Testis (tissue), 2 donors: ENCODE measurements at regions not wholly inside any gene's neighbourhood (a gene's known extent, or its start where the extent isn't known, plus 50 kb on each side); places are given as distances from the start of the nearest gene placed in this dataset.

Source experiments
- DNase-seq: peaks from one replicate; pipeline ENCODE4 v3.0.0-alpha.2; 2019
- H3K27ac ChIP-seq, 2 donors: fragments of 200-600 bp; sonication (generic); one replicate each; pipeline ENCODE4 v1.5.1; 2019
- H3K27me3 ChIP-seq: fragments of 200-600 bp; sonication (generic); one replicate; pipeline ENCODE4 v1.5.1; 2019
- H3K36me3 ChIP-seq: fragments of 200-600 bp; sonication (generic); one replicate; pipeline ENCODE4 v1.5.1; 2017; ENCODE audit warnings: low read depth; ENCODE audit errors: missing control alignments
- H3K4me1 ChIP-seq: fragments of 200-600 bp; sonication (generic); one replicate; pipeline ENCODE4 v1.5.1; 2019
- H3K4me3 ChIP-seq, 2 donors: fragments of 200-600 bp; sonication (generic); one replicate each; pipeline ENCODE4 v1.5.1; 2017 to 2019
- H3K9me3 ChIP-seq: fragments of 200-600 bp; sonication (generic); one replicate; pipeline ENCODE4 v1.5.1; 2017
- POLR2A ChIP-seq: fragments of 450-650 bp; IDR thresholded peaks from one replicate; pipeline ENCODE4 v1.6.1; 2017; ENCODE audit warnings: antibody characterized with exemption, mild to moderate bottlenecking, moderate library complexity
- WGBS, 2 donors: methylation state at CpG; one replicate each; pipeline ENCODE4 v1.1.5; 2018; 5-methylcytosine and 5-hydroxymethylcytosine counted together
- intact Hi-C: fragments of 100-400 bp; cut with DNase I; formaldehyde crosslinking; loops from one replicate; pipeline ENCODE4 v1.15.1; 2023; ENCODE audit warnings: low total_unique reads
- TF ChIP-seq, protein P1 (sequence below), 3 experiments: fragments of 450-650 bp in 2 of 3; fragments of 200-600 bp in 1 of 3; sonication (generic) in 1 of 3; IDR thresholded peaks; one replicate each; pipeline ENCODE4 v1.5.1; 2016 to 2019; ENCODE audit warnings: antibody characterized with exemption in 3 of 3, mild to moderate bottlenecking in 2 of 3, moderate library complexity in 1 of 3

DNA sequence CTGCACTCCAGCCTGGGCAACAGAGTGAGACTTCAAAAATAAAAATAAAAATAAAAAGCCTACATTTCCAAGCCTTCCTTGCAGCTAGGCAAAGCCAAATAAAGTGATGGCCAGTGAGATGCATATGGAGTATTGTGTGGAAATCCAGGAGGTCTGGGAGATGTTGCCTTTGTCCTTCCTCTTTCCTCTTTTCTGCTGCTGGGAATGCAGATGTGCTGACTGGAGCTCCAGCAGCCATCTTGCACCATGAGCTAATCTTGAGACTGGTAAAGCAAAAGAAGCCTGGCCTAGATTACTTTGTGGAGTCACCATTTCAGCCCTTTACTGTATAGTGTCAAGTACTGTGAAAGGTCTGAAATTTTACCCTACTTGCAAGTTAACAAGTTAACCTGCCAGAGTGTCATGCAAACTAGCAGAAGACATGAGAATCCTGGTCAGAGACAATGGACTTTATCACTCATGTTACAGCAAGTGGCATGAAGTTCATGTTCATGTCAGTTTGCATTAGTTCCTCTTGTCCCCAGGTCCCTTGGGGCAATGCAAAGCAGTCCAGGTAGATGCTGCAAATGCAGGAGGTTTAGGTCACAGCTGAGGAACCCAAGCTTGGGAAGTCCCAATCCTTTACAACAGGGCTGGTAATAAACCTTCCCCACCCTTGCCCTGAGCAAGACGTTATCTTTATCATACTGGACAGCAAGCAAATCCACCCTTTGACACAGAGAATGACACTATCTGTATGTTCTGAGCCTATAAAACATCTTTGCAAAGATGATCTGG, 103.1 kb downstream of the TLE3 start:
- Histone ChIP-seq H3K4me1 (no peaks in the 10 kb centered on the region), H3K9me3 (no peaks in the 10 kb centered on the region), H3K27me3 (no peaks in the 10 kb centered on the region), H3K36me3 (no peaks in the 10 kb centered on the region), H3K27ac (no peak overlapping the region), H3K4me3 (no peak overlapping the region)
- intact Hi-C loops: no loop called here
- TF ChIP-seq, protein P1, sequence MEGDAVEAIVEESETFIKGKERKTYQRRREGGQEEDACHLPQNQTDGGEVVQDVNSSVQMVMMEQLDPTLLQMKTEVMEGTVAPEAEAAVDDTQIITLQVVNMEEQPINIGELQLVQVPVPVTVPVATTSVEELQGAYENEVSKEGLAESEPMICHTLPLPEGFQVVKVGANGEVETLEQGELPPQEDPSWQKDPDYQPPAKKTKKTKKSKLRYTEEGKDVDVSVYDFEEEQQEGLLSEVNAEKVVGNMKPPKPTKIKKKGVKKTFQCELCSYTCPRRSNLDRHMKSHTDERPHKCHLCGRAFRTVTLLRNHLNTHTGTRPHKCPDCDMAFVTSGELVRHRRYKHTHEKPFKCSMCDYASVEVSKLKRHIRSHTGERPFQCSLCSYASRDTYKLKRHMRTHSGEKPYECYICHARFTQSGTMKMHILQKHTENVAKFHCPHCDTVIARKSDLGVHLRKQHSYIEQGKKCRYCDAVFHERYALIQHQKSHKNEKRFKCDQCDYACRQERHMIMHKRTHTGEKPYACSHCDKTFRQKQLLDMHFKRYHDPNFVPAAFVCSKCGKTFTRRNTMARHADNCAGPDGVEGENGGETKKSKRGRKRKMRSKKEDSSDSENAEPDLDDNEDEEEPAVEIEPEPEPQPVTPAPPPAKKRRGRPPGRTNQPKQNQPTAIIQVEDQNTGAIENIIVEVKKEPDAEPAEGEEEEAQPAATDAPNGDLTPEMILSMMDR (IDR thresholded peaks at IDR 0.05): no peak
- TF ChIP-seq POLR2A: no peak
- 67 to 87% methylated on average over 1 of the region's 1 CpG for WGBS, 2 donors
- DNase-seq: no peak

DNA sequence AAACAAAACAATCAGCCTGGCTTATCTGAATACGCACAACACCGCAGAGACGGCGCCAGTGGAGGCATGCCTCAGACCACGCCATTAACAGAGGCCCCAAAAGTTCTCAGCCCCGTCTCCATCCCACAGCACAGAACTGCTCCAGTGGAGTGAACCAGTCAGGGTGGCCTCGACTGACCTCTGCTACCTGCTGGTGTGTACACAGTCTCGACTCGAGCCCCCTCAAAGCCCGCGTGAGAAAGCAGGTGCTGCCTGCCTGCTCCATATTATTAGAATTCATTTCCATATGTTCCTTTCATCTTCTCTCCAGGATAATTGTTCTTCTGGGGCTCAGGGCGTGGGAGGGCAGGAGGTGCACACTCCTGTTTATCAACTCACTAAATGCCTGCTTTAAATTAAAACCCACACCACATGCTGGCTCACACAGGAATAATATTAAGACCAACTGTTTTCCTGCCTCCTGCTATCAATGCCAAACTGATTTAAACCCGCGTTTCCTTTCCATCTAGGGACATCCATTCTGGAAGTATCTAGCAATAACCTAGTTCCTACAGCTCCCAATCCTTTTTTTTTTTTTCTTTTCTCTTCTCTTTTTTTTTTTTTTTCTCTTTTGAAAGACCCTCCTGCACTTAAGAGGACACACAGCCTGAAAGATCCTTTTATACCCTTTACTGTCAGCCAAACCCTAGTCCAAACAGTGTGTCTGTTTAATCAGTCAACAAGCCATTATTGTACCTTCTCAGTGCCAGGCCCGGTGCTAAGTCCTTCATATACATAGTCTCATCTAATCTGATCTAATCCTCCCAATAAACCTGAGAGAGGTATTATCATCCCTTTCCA, 101.2 kb downstream of the TLE3 start:
- no peak for DNase-seq
- Histone ChIP-seq H3K27ac (no peak overlapping the region), H3K36me3 (no peaks in the 10 kb centered on the region), H3K9me3 (no peaks in the 10 kb centered on the region), H3K27me3 (no peaks in the 10 kb centered on the region), H3K4me3 (no peak overlapping the region), H3K4me1 (no peaks in the 10 kb centered on the region)
- no peak for TF ChIP-seq POLR2A
- TF ChIP-seq, protein P1 (IDR thresholded peaks at IDR 0.05): no peak
- intact Hi-C loops: no loop called here
- 73 to 79% methylated on average over 15 of the region's 15 CpGs for WGBS, 2 donors

DNA sequence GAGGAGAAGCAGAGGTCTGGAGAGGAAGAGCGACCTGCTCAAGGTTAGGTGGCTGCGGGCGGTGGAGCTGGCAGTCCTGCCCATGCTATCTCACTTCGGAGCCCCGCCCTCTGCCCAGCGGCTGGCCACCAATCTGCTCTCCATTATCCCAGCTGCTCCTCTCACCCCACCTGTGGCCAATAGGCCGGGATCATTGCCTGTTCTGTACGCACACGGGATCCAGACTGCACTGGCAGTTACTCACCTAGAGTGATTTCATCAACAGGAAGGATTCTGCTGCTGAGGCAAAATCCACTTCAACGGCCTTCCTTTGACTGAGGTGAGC, 100.6 kb downstream of the TLE3 start:
- no peaks in the 10 kb centered on the region for H3K9me3 ChIP-seq
- DNase-seq: no peak
- TF ChIP-seq, protein P1 (IDR thresholded peaks at IDR 0.05): no peak
- TF ChIP-seq POLR2A: no peak
- H3K27me3 ChIP-seq: no peaks in the 10 kb centered on the region
- no peaks in the 10 kb centered on the region for H3K36me3 ChIP-seq
- intact Hi-C loops: no loop called here
- WGBS, 2 donors: 75% methylated on average over 9 to 10 of the region's 10 CpGs
- H3K4me1 ChIP-seq: no peaks in the 10 kb centered on the region
- no peak overlapping the region for H3K4me3 ChIP-seq
- H3K27ac ChIP-seq: no peak overlapping the region
